Upper lobe of left lung (tissue), 4 donors: ENCODE measurements at regions not wholly inside any gene's neighbourhood (a gene's known extent, or its start where the extent isn't known, plus 50 kb on each side); places are given as distances from the start of the nearest gene placed in this dataset.

Experiments used
- CTCF ChIP-seq, 6 experiments: fragments of 450-650 bp in 4 of 6; fragments of 200-600 bp in 2 of 6; sonication (generic) in 2 of 6; IDR thresholded peaks; one replicate each; pipeline ENCODE4 v1.5.1; 2016 to 2019; ENCODE audit warnings: antibody characterized with exemption in 6 of 6
- EP300 ChIP-seq, 4 donors: sonication (generic); formaldehyde crosslinking; IDR thresholded peaks; one replicate each; pipeline ENCODE4 v1.5.1; 2017; ENCODE audit warnings: antibody characterized with exemption in 4 of 4, control low read depth in 2 of 4
- POLR2A ChIP-seq, 4 donors: fragments of 450-650 bp; IDR thresholded peaks; one replicate each; pipeline ENCODE4 v1.5.1; 2016 to 2017; ENCODE audit warnings: antibody characterized with exemption in 4 of 4, mild to moderate bottlenecking in 2 of 4
- POLR2AphosphoS5 ChIP-seq, 2 donors: sonication (generic); formaldehyde crosslinking; IDR thresholded peaks; one replicate each; pipeline ENCODE4 v1.5.1; 2017; ENCODE audit warnings: antibody characterized with exemption in 2 of 2

- TF ChIP-seq CTCF (IDR thresholded peaks at IDR 0.05), result no peak
- TF ChIP-seq POLR2AphosphoS5 (IDR thresholded peaks at IDR 0.05), result no peak
- TF ChIP-seq EP300 (IDR thresholded peaks at IDR 0.05), result no peak
- no peak for TF ChIP-seq POLR2A (IDR thresholded peaks at IDR 0.05)
These were observed 787.9 kb upstream of the B3GALT2 start for GRCh38 chr1:193974286-193974798.
